CD8-positive, alpha-beta memory T cell (primary cell): ENCODE measurements at regions not wholly inside any gene's neighbourhood (a gene's known extent, or its start where the extent isn't known, plus 50 kb on each side); places are given as distances from the start of the nearest gene placed in this dataset.

Experiments
- CTCF ChIA-PET: fragments of 350-600 bp; sonication (Branson Sonifier 250); formaldehyde crosslinking; loops from one replicate; lab custom pipeline; 2021; ENCODE audit warnings: antibody characterized with exemption; lab: Charles Lee
- POLR2A ChIA-PET: fragments of 350-600 bp; sonication (Branson Sonifier 250); formaldehyde crosslinking; loops from one replicate; lab custom pipeline; 2021; ENCODE audit warnings: antibody characterized with exemption; lab: Charles Lee
- DNase-seq, 5 donors: peaks; one replicate each; pipeline versions ENCODE4 v3.0.0 to v3.0.0-alpha.2; 2020 to 2022; ENCODE audit warnings: mixed read lengths in 1 of 5
- H3K27ac ChIP-seq: one replicate; pipeline ENCODE4 v1.7.0; 2013; ENCODE audit warnings: low read depth, mild to moderate bottlenecking, low read length, moderate library complexity
- H3K27me3 ChIP-seq: 2 replicates; pipeline ENCODE4 v1.7.0; 2013; ENCODE audit warnings: low read length, mild to moderate bottlenecking; ENCODE audit not compliant: insufficient read depth, poor library complexity, severe bottlenecking
- H3K36me3 ChIP-seq: 2 replicates; pipeline ENCODE4 v1.7.0; 2013; ENCODE audit warnings: mild to moderate bottlenecking, low read length, moderate library complexity; ENCODE audit not compliant: insufficient read depth
- H3K4me1 ChIP-seq: 2 replicates; pipeline ENCODE4 v1.7.0; 2013; ENCODE audit warnings: mild to moderate bottlenecking, low read length, moderate library complexity; ENCODE audit not compliant: insufficient read depth
- H3K4me3 ChIP-seq: 2 replicates; pipeline ENCODE4 v1.7.0; 2013; ENCODE audit warnings: mild to moderate bottlenecking, low read length
- H3K9me3 ChIP-seq: 2 replicates; pipeline ENCODE4 v1.7.0; 2013; ENCODE audit warnings: mild to moderate bottlenecking, low read length
- H3K27ac Mint-ChIP-seq, 8 donors: one replicate each; pipeline ENCODE4 v1.8.0; 2020 to 2021; ENCODE audit warnings: mixed read lengths in 8 of 8, mild to moderate bottlenecking in 6 of 8, inconsistent platforms in 3 of 8, moderate library complexity in 3 of 8
- H3K27me3 Mint-ChIP-seq, 2 donors: one replicate each; pipeline ENCODE4 v1.8.0; 2020 to 2021; ENCODE audit warnings: mixed read lengths in 2 of 2, mild to moderate bottlenecking in 1 of 2, moderate library complexity in 1 of 2
- H3K36me3 Mint-ChIP-seq, 3 donors: one replicate each; pipeline ENCODE4 v1.8.0; 2020 to 2021; ENCODE audit warnings: mixed read lengths in 3 of 3, inconsistent platforms in 1 of 3, mild to moderate bottlenecking in 1 of 3
- H3K4me1 Mint-ChIP-seq, 3 donors: one replicate each; pipeline ENCODE4 v1.8.0; 2020 to 2021; ENCODE audit warnings: mixed read lengths in 3 of 3, inconsistent platforms in 1 of 3, mild to moderate bottlenecking in 1 of 3
- H3K4me3 Mint-ChIP-seq, 7 donors: one replicate each; pipeline ENCODE4 v1.8.0; 2020 to 2021; ENCODE audit warnings: mixed read lengths in 7 of 7, mild to moderate bottlenecking in 6 of 7, moderate library complexity in 4 of 7, inconsistent platforms in 2 of 7
- H3K9me3 Mint-ChIP-seq, 5 donors: one replicate each; pipeline ENCODE4 v1.8.0; 2020 to 2022; ENCODE audit warnings: mixed read lengths in 5 of 5, mild to moderate bottlenecking in 3 of 5, moderate library complexity in 2 of 5, inconsistent platforms in 1 of 5

DNA sequence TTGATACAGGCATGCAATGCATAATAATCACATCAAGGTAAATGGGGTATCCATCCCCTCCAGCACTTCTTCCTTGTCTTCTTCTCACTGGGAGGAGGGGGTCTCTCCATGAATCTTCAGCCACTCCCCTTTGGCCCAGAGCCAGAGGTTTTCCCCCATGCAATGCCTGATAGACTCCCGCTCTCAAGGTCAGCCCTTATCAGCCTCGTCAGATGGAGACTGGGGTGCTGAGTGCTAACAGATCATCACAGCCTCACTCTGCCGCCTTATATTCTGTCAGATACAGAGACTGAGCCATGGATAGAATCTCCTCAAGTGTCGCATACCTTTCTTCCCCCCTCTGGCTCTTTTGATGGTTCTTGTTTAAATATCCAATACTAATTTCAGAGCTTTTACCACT is 503.1 kb downstream of the AACS start:
- Histone ChIP-seq H3K4me1 (no peaks in the 10 kb centered on the region), H3K9me3 (no peaks in the 10 kb centered on the region), H3K4me3 (no peak overlapping the region), H3K27ac (no peak overlapping the region), H3K27me3 (no peaks in the 10 kb centered on the region), H3K36me3 (no peaks in the 10 kb centered on the region)
- Mint-ChIP-seq H3K4me1 (no peaks in the 10 kb centered on the region), H3K4me3 (no peak overlapping the region), H3K36me3 (no peaks in the 10 kb centered on the region), H3K27ac (no peak overlapping the region), H3K9me3 (peaks cover 0 to 5% (median 4%) of the 10 kb centered on the region in 5 donors), H3K27me3 (peaks cover 0 to 5% of the 10 kb centered on the region in 2 donors)
- ChIA-PET POLR2A (no interaction called here), CTCF (no interaction called here)
- DNase-seq, result no peak

DNA sequence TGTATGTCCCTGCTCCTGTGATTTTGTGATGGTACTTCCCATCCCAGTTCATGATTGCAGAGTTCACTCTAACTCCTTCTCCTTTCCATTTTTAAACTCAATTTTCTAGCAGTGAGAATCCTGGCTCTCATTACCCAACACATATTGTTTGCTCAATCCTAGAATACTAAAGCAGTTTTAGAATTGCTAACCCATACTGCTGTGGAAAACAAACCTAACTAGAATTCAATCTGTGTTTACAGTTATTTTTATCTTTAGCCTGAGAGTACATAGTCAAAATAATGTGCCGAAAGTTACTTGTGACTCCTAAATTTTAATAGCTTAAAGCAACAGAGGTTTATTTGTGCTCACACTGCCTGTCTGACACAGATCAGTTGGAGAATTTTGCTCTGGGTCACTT is 508.0 kb downstream of the AACS start:
- POLR2A ChIA-PET, result no interaction called here
- no peaks in the 10 kb centered on the region for H3K36me3 ChIP-seq
- H3K27ac ChIP-seq, result no peak overlapping the region
- H3K4me3 Mint-ChIP-seq, result no peak overlapping the region
- H3K9me3 Mint-ChIP-seq, result peaks cover 0 to 9% (median 4%) of the 10 kb centered on the region in 5 donors
- H3K27me3 Mint-ChIP-seq, result no peaks in the 10 kb centered on the region
- H3K27ac Mint-ChIP-seq, result no peak overlapping the region
- H3K27me3 ChIP-seq, result no peaks in the 10 kb centered on the region
- no peak overlapping the region for H3K4me3 ChIP-seq
- no peak for DNase-seq
- no peaks in the 10 kb centered on the region for H3K36me3 Mint-ChIP-seq
- CTCF ChIA-PET, result no interaction called here
- H3K4me1 ChIP-seq, result no peaks in the 10 kb centered on the region
- H3K4me1 Mint-ChIP-seq, result no peaks in the 10 kb centered on the region
- no peaks in the 10 kb centered on the region for H3K9me3 ChIP-seq

- Mint-ChIP-seq H3K4me3 (no peak overlapping the region), H3K27me3 (peaks cover 0 to 2% of the 10 kb centered on the region in 2 donors), H3K36me3 (no peaks in the 10 kb centered on the region), H3K27ac (no peak overlapping the region), H3K4me1 (no peaks in the 10 kb centered on the region), H3K9me3 (peaks cover 8 to 28% (median 22%) of the 10 kb centered on the region in 5 donors)
- Histone ChIP-seq H3K9me3 (no peaks in the 10 kb centered on the region), H3K4me3 (no peak overlapping the region), H3K36me3 (no peaks in the 10 kb centered on the region), H3K27ac (no peak overlapping the region), H3K4me1 (no peaks in the 10 kb centered on the region), H3K27me3 (no peaks in the 10 kb centered on the region)
- DNase-seq, result no peak
- ChIA-PET CTCF (no interaction called here), POLR2A (no interaction called here)
These were observed 512.1 kb downstream of the AACS start for GRCh38 chr12:125577334-125577733.

DNA sequence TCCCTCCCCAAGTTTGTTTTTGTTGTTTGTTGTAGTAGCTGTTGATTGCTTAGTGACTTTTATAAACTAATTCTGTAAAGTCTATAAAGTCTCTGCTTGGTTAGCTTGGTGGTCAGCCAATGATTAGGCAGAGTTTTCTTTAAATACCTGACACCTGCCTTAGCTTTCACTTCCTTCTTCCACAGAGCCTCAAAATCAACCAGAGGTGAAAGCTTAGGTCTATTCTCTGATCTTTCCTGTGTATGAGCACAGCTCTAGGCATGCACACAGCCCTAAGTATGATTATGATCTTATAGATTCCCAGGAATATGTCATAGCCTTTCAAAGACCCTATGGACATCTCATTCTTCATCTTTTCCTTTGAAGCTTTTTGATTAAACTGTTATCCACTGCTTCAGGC is 514.7 kb downstream of the AACS start:
- Histone ChIP-seq H3K27ac (no peak overlapping the region), H3K36me3 (no peaks in the 10 kb centered on the region), H3K9me3 (no peaks in the 10 kb centered on the region), H3K4me1 (no peaks in the 10 kb centered on the region), H3K4me3 (no peak overlapping the region), H3K27me3 (no peaks in the 10 kb centered on the region)
- Mint-ChIP-seq H3K27me3 (peaks cover 3 to 7% of the 10 kb centered on the region in 2 donors), H3K4me3 (no peak overlapping the region), H3K4me1 (no peaks in the 10 kb centered on the region), H3K27ac (no peak overlapping the region), H3K9me3 (peaks cover 13 to 35% (median 26%) of the 10 kb centered on the region in 5 donors), H3K36me3 (no peaks in the 10 kb centered on the region)
- CTCF ChIA-PET, result no interaction called here
- POLR2A ChIA-PET, result no interaction called here
- DNase-seq, result no peak

DNA sequence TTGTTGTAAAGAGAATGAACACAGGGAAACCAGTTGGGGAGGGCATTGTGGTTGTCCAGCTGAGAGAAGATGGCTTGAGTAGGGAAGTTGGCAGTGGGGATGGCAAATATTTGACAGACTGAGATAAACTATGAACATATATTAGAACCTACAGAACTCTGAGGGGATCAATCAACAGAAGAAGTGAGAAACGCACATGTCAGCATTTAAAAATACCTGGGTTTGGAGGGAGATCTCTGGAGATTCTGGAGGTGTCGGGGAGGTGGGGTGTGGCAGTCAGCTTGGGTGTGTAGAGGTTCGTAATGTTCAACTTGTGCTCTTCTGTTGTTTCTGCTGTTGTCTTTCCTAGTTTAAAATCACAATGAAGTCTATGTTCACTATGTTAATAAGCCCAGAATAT is 517.8 kb downstream of the AACS start:
- peaks cover 11 to 28% (median 24%) of the 10 kb centered on the region in 5 donors for H3K9me3 Mint-ChIP-seq

DNA sequence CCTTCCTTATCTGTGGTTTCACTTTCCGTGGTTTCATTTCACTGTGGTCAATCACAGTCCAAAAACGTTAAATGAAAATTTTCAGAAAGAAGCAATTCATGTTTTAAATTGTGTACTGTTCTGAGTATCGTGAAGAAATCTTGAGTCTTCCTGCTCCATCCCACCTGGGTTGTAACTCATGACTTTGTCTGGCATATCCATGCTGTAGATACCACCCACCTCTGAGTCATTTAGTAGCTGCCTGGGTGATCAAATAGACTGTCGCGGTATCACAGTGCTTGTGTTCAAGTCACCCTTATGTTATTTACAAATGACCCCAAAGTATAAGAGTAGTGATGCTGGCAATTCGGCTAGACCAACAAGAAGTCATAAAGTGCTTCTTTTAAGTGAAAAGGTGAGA is 521.2 kb downstream of the AACS start:
- Histone ChIP-seq H3K4me3 (no peak overlapping the region), H3K36me3 (no peaks in the 10 kb centered on the region), H3K9me3 (no peaks in the 10 kb centered on the region), H3K4me1 (no peaks in the 10 kb centered on the region), H3K27me3 (no peaks in the 10 kb centered on the region), H3K27ac (no peak overlapping the region)
- Mint-ChIP-seq H3K4me1 (no peaks in the 10 kb centered on the region), H3K36me3 (no peaks in the 10 kb centered on the region), H3K27ac (no peak overlapping the region), H3K27me3 (peaks cover 4 to 10% of the 10 kb centered on the region in 2 donors), H3K9me3 (peaks cover 4 to 9% (median 5%) of the 10 kb centered on the region in 5 donors), H3K4me3 (no peak overlapping the region)
- DNase-seq, result no peak
- POLR2A ChIA-PET, result no interaction called here
- CTCF ChIA-PET, result no interaction called here

More for the DNA sequence above, 517.8 kb downstream of the AACS start:
- Histone ChIP-seq H3K27me3 (no peaks in the 10 kb centered on the region), H3K27ac (no peak overlapping the region), H3K36me3 (no peaks in the 10 kb centered on the region), H3K4me1 (no peaks in the 10 kb centered on the region), H3K9me3 (no peaks in the 10 kb centered on the region), H3K4me3 (no peak overlapping the region)
- DNase-seq, result no peak
- no peak overlapping the region for H3K4me3 Mint-ChIP-seq
- H3K27me3 Mint-ChIP-seq, result peaks cover 3 to 10% of the 10 kb centered on the region in 2 donors
- H3K27ac Mint-ChIP-seq, result no peak overlapping the region
- no peaks in the 10 kb centered on the region for H3K36me3 Mint-ChIP-seq
- POLR2A ChIA-PET, result no interaction called here
- CTCF ChIA-PET, result no interaction called here
- no peaks in the 10 kb centered on the region for H3K4me1 Mint-ChIP-seq

DNA sequence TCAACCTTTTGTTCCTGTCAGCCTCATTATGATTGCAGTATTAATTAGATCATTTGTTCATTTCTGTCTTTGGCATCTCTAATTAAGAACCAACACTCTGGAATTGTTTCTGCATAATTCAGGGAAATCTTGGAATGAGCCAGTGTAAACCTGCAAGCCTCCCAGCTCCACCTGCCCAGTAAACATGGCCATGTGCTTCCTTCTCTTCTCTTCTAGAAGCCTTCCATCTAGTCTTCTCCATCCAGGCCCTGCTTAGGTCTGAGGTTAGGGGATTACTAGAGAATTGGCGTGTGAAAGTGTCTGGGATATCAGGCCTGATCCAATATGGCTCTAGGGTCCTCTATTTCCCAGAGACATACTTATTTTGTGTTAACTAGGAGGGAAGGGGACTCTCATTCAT is 528.0 kb downstream of the AACS start:
- DNase-seq, result no peak
- H3K4me1 Mint-ChIP-seq, result no peaks in the 10 kb centered on the region
- no peak overlapping the region for H3K27ac ChIP-seq
- POLR2A ChIA-PET, result no interaction called here
- no peak overlapping the region for H3K4me3 Mint-ChIP-seq
- H3K27me3 Mint-ChIP-seq, result peaks cover 0 to 3% of the 10 kb centered on the region in 2 donors
- no peaks in the 10 kb centered on the region for H3K4me1 ChIP-seq
- H3K27ac Mint-ChIP-seq, result no peak overlapping the region
- H3K36me3 Mint-ChIP-seq, result no peaks in the 10 kb centered on the region
- H3K9me3 ChIP-seq, result no peaks in the 10 kb centered on the region
- no peaks in the 10 kb centered on the region for H3K27me3 ChIP-seq
- no peaks in the 10 kb centered on the region for H3K36me3 ChIP-seq
- no peak overlapping the region for H3K4me3 ChIP-seq
- peaks cover 0 to 8% (median 5%) of the 10 kb centered on the region in 5 donors for H3K9me3 Mint-ChIP-seq
- CTCF ChIA-PET, result no interaction called here

GRCh38 chr12:125604976-125605375 is 539.7 kb downstream of the AACS start:
- POLR2A ChIA-PET, result no interaction called here
- Histone ChIP-seq H3K9me3 (no peaks in the 10 kb centered on the region), H3K27me3 (no peaks in the 10 kb centered on the region), H3K4me1 (no peaks in the 10 kb centered on the region), H3K27ac (no peak overlapping the region), H3K4me3 (no peak overlapping the region), H3K36me3 (no peaks in the 10 kb centered on the region)
- H3K9me3 Mint-ChIP-seq, result peaks cover 2 to 19% (median 7%) of the 10 kb centered on the region in 5 donors
- no peak overlapping the region for H3K4me3 Mint-ChIP-seq
- H3K36me3 Mint-ChIP-seq, result no peaks in the 10 kb centered on the region
- CTCF ChIA-PET, result no interaction called here
- no peaks in the 10 kb centered on the region for H3K27me3 Mint-ChIP-seq
- DNase-seq, result no peak
- no peaks in the 10 kb centered on the region for H3K4me1 Mint-ChIP-seq
- H3K27ac Mint-ChIP-seq, result peak overlapping the region in 1 of 8 donors; percentile 7

- Mint-ChIP-seq H3K27me3 (no peaks in the 10 kb centered on the region), H3K4me1 (no peaks in the 10 kb centered on the region), H3K27ac (no peak overlapping the region), H3K9me3 (peaks cover 3 to 15% (median 4%) of the 10 kb centered on the region in 5 donors), H3K36me3 (no peaks in the 10 kb centered on the region), H3K4me3 (no peak overlapping the region)
- H3K4me1 ChIP-seq, result no peaks in the 10 kb centered on the region
- ChIA-PET POLR2A (no interaction called here), CTCF (no interaction called here)
- DNase-seq, result no peak
- no peaks in the 10 kb centered on the region for H3K36me3 ChIP-seq
- no peaks in the 10 kb centered on the region for H3K27me3 ChIP-seq
- H3K27ac ChIP-seq, result no peak overlapping the region
- H3K4me3 ChIP-seq, result no peak overlapping the region
- H3K9me3 ChIP-seq, result no peaks in the 10 kb centered on the region
These were observed 541.1 kb downstream of the AACS start for GRCh38 chr12:125606312-125606711.
